BE2C (cell line): ENCODE measurements at regions not wholly inside any gene's neighbourhood (a gene's known extent, or its start where the extent isn't known, plus 50 kb on each side); places are given as distances from the start of the nearest gene placed in this dataset.

Experiments
- DNase-seq: peaks from one replicate; pipeline ENCODE4 v3.0.0-alpha.2; 2020
- H3K27me3 ChIP-seq: fragments of 250-450 bp; sonication (Bioruptor Pico); 2 replicates; pipeline ENCODE4 v1.5.1; 2020; ENCODE audit warnings: mild to moderate bottlenecking
- H3K36me3 ChIP-seq: fragments of 250-450 bp; sonication (Bioruptor Pico); 2 replicates; pipeline ENCODE4 v1.5.1; 2020; ENCODE audit warnings: mild to moderate bottlenecking
- H3K4me1 ChIP-seq: fragments of 250-450 bp; sonication (Bioruptor Pico); 2 replicates; pipeline ENCODE4 v1.5.1; 2020
- H3K4me3 ChIP-seq: 2 replicates; pipeline ENCODE4 v1.5.1; 2011; ENCODE audit warnings: low read depth, low read length
- H3K9me3 ChIP-seq: fragments of 250-450 bp; sonication (Bioruptor Pico); 2 replicates; pipeline ENCODE4 v1.5.1; 2020
- TF ChIP-seq, protein P1 (sequence below): IDR thresholded peaks from 2 replicates; pipeline ENCODE4 v1.5.1; 2012; ENCODE audit warnings: mild to moderate bottlenecking, low read depth, low read length

DNA sequence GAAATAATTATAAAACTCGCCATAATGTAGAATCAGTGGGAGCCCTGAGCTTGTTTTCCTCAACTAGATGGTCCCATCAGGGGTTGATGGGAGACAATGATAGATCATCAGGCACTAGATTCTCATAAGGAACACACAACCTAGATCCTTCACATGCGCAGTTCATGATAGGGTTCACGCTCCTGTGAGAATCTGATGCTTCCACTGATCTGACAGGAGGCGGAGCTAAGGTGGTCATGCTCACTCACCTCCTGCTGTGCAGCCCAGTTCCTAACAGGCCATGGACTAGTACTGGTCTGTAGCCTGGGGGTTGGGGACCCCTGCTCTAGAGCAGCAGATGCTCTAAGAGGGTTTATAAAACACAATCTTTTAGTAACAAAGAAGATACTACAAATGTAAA is 183.6 kb downstream of the ANXA2 start:
- Histone ChIP-seq H3K4me3 (no peak overlapping the region), H3K4me1 (no peaks in the 10 kb centered on the region), H3K36me3 (no peaks in the 10 kb centered on the region), H3K27me3 (peaks cover 42% of the 10 kb centered on the region), H3K9me3 (no peaks in the 10 kb centered on the region)
- DNase-seq = no peak
- TF ChIP-seq, protein P1, sequence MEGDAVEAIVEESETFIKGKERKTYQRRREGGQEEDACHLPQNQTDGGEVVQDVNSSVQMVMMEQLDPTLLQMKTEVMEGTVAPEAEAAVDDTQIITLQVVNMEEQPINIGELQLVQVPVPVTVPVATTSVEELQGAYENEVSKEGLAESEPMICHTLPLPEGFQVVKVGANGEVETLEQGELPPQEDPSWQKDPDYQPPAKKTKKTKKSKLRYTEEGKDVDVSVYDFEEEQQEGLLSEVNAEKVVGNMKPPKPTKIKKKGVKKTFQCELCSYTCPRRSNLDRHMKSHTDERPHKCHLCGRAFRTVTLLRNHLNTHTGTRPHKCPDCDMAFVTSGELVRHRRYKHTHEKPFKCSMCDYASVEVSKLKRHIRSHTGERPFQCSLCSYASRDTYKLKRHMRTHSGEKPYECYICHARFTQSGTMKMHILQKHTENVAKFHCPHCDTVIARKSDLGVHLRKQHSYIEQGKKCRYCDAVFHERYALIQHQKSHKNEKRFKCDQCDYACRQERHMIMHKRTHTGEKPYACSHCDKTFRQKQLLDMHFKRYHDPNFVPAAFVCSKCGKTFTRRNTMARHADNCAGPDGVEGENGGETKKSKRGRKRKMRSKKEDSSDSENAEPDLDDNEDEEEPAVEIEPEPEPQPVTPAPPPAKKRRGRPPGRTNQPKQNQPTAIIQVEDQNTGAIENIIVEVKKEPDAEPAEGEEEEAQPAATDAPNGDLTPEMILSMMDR = no peak

GRCh38 chr15:60215225-60215963 is 182.4 kb downstream of the ANXA2 start:
- TF ChIP-seq, protein P1 = no peak
- no peak overlapping the region for H3K4me3 ChIP-seq
- H3K27me3 ChIP-seq = peaks cover 44% of the 10 kb centered on the region
- no peaks in the 10 kb centered on the region for H3K36me3 ChIP-seq
- H3K9me3 ChIP-seq = no peaks in the 10 kb centered on the region
- no peaks in the 10 kb centered on the region for H3K4me1 ChIP-seq
- DNase-seq = no peak

DNA sequence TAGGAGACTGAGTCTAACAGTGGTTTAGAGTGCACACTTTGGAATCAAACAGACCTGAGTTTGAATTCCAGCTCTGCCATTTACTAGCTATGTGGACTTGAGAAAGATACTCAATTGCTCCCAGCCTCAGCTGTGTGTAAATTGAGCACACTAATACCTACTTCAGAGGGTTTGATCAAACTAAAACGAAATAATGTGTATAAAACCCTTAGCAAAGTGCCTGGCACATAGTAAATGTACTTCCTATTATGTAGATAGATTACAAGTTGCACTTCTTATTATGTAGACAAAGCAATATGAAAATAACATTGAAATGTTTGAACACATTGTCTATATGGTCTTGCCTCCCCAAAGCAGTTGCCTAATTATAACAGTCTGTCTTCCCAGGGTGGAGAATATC is 180.6 kb downstream of the ANXA2 start:
- H3K27me3 ChIP-seq = peaks cover 34% of the 10 kb centered on the region
- no peaks in the 10 kb centered on the region for H3K36me3 ChIP-seq
- no peak for DNase-seq
- TF ChIP-seq, protein P1 = no peak
- no peaks in the 10 kb centered on the region for H3K9me3 ChIP-seq
- H3K4me3 ChIP-seq = no peak overlapping the region
- H3K4me1 ChIP-seq = no peaks in the 10 kb centered on the region

DNA sequence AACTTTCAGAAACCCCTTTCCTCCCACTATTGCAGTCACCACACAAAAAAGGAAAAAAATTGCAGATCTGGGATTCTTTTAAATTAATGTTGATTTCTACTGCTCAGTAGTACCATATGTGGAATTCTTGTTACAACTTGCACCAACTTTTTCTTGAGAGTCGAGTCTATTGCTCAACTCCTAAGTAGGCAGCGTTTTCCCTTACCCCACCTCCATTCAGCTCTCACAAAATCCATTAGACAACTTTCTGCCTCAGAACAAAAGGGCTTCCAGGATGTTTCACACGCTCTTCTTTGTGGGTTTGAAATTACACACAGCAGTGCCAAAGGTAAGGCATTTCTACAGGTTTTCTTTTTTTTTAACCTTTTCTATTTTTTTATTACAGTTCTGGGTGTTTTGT is 179.5 kb downstream of the ANXA2 start:
- Histone ChIP-seq H3K27me3 (peaks cover 37% of the 10 kb centered on the region), H3K4me1 (no peaks in the 10 kb centered on the region), H3K4me3 (no peak overlapping the region), H3K36me3 (no peaks in the 10 kb centered on the region), H3K9me3 (no peaks in the 10 kb centered on the region)
- DNase-seq = no peak
- TF ChIP-seq, protein P1 = no peak

DNA sequence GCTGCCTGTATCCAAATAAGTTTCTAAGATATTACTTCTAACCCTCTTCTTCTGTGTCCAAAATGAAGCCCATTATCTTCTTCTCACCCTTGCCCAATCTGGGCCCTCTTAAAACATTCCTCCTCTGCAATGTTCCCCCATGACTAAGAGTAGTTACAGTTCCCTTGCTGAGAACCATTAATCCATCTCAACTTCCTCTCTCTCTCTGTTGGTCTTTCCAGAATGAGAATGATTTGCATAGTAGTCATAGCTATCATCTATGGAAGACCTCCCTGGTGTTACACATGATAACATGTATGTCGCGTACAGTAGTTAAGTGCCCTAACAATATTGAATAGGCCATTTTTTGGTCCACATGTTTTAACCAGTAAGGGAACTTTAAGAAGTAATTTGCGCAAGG is 177.9 kb downstream of the ANXA2 start:
- no peak for DNase-seq
- H3K9me3 ChIP-seq = no peaks in the 10 kb centered on the region
- peaks cover 52% of the 10 kb centered on the region for H3K27me3 ChIP-seq
- no peaks in the 10 kb centered on the region for H3K36me3 ChIP-seq
- no peak overlapping the region for H3K4me3 ChIP-seq
- no peaks in the 10 kb centered on the region for H3K4me1 ChIP-seq
- TF ChIP-seq, protein P1 = no peak

- H3K36me3 ChIP-seq = no peaks in the 10 kb centered on the region
- peaks cover 64% of the 10 kb centered on the region for H3K27me3 ChIP-seq
- TF ChIP-seq, protein P1 = no peak
- no peaks in the 10 kb centered on the region; the same call in 1 of the 2 replicates for H3K9me3 ChIP-seq
- no peaks in the 10 kb centered on the region for H3K4me1 ChIP-seq
- no peak overlapping the region for H3K4me3 ChIP-seq
- no peak for DNase-seq
Measured at GRCh38 chr15:60221356-60221755, 176.4 kb downstream of the ANXA2 start.
